ENCODE measurements at regions not wholly inside any gene's neighbourhood (a gene's known extent, or its start where the extent isn't known, plus 50 kb on each side); places are given as distances from the start of the nearest gene placed in this dataset.

DNA sequence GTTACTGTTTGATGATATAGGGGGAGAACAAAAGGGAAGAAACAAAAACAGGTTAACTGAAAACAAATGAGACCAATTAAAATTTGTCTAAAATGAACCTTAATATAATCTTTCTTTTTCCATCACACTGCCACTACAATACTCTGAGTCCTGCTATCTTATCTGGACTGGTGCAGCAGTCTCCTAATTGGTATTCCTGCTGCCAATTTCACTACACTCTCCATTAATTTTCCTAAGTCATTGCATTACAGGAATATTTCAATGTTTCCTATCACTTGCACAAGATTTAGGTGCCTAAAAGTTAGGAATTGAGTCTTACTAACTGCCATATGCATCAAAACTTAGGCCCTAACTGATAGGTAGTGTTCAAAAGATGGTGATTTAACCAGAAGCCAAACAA is 884.9 kb upstream of the MGAT4C start:
- Mint-ChIP-seq H3K4me1 (ENCODE audit: insufficient read depth, unreplicated experiment) (peaks cover 28% of the 10 kb centered on the region), H3K9me3 (ENCODE audit: unreplicated experiment) (no peaks in the 10 kb centered on the region), H3K27ac (ENCODE audit: low read depth, unreplicated experiment) (no peak overlapping the region), H3K27me3 (ENCODE audit: insufficient read depth, unreplicated experiment) (no peaks in the 10 kb centered on the region), H3K36me3 (ENCODE audit: insufficient read depth, unreplicated experiment) (peaks cover 5% of the 10 kb centered on the region), H3K4me3 (ENCODE audit: unreplicated experiment) (no peak overlapping the region)
- no TSS peak for BruUV-seq (replicated peaks)
- DNase-seq (ENCODE audit: unreplicated experiment), result no peak
- ChIA-PET POLR2A (interaction anchor here (0.7 to 1.5 kb wide), 3 partner anchors 14 to 16 kb away, joined by 4 to 5 read pairs (median 5); no protein-coding TSS in a partner anchor), CTCF (interaction anchor here (0.6 to 1.4 kb wide), 3 partner anchors 10 to 792 kb away, joined by 3 to 4 read pairs (median 3); no protein-coding TSS in a partner anchor)
- intact Hi-C loops (cut with micrococcal nuclease), result no loop called here
- no peak for TF ChIP-seq CTCF (IDR thresholded peaks at IDR 0.05; ENCODE audit: unreplicated experiment)

DNA sequence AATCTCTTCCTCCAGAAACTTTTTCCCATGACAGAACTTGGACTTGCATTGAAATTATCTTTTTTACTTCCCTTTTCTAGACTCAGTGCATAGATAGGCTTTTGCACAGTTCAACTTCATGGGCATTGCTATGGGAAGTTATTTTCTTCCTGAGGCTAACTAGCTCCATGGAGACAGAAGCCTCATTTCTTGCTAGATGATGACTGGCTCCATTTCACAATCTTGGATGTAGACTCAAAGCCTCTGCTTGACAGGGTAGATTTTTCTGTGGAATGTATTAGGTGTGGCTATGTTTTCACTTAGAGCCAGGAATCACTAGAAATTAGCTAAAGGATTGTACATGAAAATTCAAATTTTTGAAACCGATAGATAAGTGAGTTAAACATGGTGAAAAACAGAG is 884.1 kb upstream of the MGAT4C start:
- Mint-ChIP-seq H3K27me3 (ENCODE audit: insufficient read depth, unreplicated experiment) (no peaks in the 10 kb centered on the region), H3K27ac (ENCODE audit: low read depth, unreplicated experiment) (peak overlapping the region; percentile 82), H3K9me3 (ENCODE audit: unreplicated experiment) (no peaks in the 10 kb centered on the region), H3K4me1 (ENCODE audit: insufficient read depth, unreplicated experiment) (peaks cover 31% of the 10 kb centered on the region), H3K4me3 (ENCODE audit: unreplicated experiment) (no peak overlapping the region), H3K36me3 (ENCODE audit: insufficient read depth, unreplicated experiment) (peaks cover 6% of the 10 kb centered on the region)
- peak; percentile 76 for DNase-seq (ENCODE audit: unreplicated experiment)
- intact Hi-C loops (cut with micrococcal nuclease), result no loop called here
- TF ChIP-seq CTCF (IDR thresholded peaks at IDR 0.05; ENCODE audit: unreplicated experiment), result no peak
- ChIA-PET POLR2A (interaction anchor here (0.6 to 1.5 kb wide), 6 partner anchors 10 to 813 kb away, joined by 3 to 5 read pairs (median 3); no protein-coding TSS in a partner anchor), CTCF (interaction anchor here (0.6 to 1.0 kb wide), 3 partner anchors 20 to 1596 kb away, joined by 3 read pairs; no protein-coding TSS in a partner anchor)
- no TSS peak for BruUV-seq (replicated peaks)

DNA sequence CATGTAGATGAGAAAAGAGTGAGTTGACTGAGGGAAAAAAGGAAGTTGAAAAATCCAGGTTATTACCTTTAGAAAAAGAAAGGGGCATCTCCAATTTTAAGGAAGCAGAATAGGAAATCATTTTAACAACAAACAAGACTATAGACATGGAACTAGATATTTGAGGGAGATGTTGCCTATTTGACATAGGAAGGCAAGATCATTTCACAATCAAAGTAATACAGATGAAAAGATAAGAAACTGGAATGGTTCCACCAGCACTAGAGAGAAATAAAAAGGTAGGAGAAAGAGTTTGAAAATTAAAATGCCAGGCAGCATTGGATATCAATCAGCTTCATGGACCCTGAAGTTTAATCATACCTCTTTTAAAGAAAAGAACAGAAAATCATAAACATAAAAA is 881.0 kb upstream of the MGAT4C start:
- no peak for TF ChIP-seq CTCF (IDR thresholded peaks at IDR 0.05; ENCODE audit: unreplicated experiment)
- Mint-ChIP-seq H3K27ac (ENCODE audit: low read depth, unreplicated experiment) (peak overlapping the region; percentile 55), H3K4me3 (ENCODE audit: unreplicated experiment) (no peak overlapping the region), H3K4me1 (ENCODE audit: insufficient read depth, unreplicated experiment) (peaks cover 32% of the 10 kb centered on the region), H3K27me3 (ENCODE audit: insufficient read depth, unreplicated experiment) (no peaks in the 10 kb centered on the region), H3K9me3 (ENCODE audit: unreplicated experiment) (no peaks in the 10 kb centered on the region), H3K36me3 (ENCODE audit: insufficient read depth, unreplicated experiment) (peaks cover 6% of the 10 kb centered on the region)
- intact Hi-C loops (cut with micrococcal nuclease), result no loop called here
- ChIA-PET CTCF (interaction anchor here (0.6 kb wide), 1 partner anchor 67 kb away, joined by 3 read pairs; no protein-coding TSS in a partner anchor), POLR2A (interaction anchor here (0.5 to 1.0 kb wide), 2 partner anchors 21 to 887 kb away, joined by 3 to 4 read pairs; no protein-coding TSS in a partner anchor)
- no TSS peak for BruUV-seq (replicated peaks)
- DNase-seq (ENCODE audit: unreplicated experiment), result no peak

DNA sequence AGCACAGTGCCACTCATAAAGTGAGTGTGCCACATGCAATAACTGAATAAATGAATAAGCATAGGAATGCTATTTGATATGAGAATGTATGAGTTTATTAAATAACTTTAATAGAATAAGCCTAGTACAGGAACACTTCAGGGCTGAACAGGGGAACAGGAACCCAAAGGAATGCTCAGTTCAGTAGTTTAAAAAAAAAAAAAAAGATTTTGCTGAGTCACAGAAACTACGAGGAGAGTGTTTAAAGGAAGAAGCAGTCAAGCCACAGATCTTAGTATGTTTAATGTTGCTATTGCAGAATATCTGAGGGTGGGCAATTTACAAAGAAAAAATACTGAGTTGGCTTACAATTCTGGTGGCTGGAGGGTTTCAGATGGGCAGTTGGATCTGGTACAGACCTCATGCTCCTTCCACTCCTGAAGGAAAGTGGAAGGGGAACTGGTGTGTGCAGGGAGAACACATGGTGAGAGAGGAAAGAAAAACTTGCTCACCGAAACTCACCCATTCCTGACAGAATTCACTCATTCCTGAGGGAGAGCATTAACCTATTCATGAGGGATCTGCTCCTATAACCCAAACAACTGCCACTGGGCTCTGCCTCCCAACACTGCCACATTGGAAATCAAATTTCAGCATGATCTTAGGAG is 880.3 kb upstream of the MGAT4C start:
- BruUV-seq (replicated peaks), result no TSS peak
- Mint-ChIP-seq H3K4me1 (ENCODE audit: insufficient read depth, unreplicated experiment) (peaks cover 32% of the 10 kb centered on the region), H3K4me3 (ENCODE audit: unreplicated experiment) (peak overlapping the region; percentile 28), H3K36me3 (ENCODE audit: insufficient read depth, unreplicated experiment) (peaks cover 6% of the 10 kb centered on the region), H3K9me3 (ENCODE audit: unreplicated experiment) (no peaks in the 10 kb centered on the region), H3K27ac (ENCODE audit: low read depth, unreplicated experiment) (peak overlapping the region; percentile 55), H3K27me3 (ENCODE audit: insufficient read depth, unreplicated experiment) (no peaks in the 10 kb centered on the region)
- CTCF ChIA-PET, result no interaction called here
- POLR2A ChIA-PET, result interaction anchor here (1.0 kb wide), 1 partner anchor 22 kb away, joined by 4 read pairs; no protein-coding TSS in a partner anchor
- no peak for DNase-seq (ENCODE audit: unreplicated experiment)
- intact Hi-C loops (cut with micrococcal nuclease), result no loop called here
- TF ChIP-seq CTCF (IDR thresholded peaks at IDR 0.05; ENCODE audit: unreplicated experiment), result no peak
